GM12875 (cell line): ENCODE measurements at regions not wholly inside any gene's neighbourhood (a gene's known extent, or its start where the extent isn't known, plus 50 kb on each side); places are given as distances from the start of the nearest gene placed in this dataset.

ENCODE experiments used
- H3K4me3 ChIP-seq: one replicate; pipeline ENCODE4 v1.5.1; 2011; ENCODE audit warnings: low read depth, low read length, control low read depth
- TF ChIP-seq, protein P1 (sequence below): IDR thresholded peaks from 2 replicates; pipeline ENCODE4 v1.5.1; 2011; ENCODE audit warnings: low read depth, mild to moderate bottlenecking, control low read depth, inconsistent platforms, low read length, moderate library complexity, borderline replicate concordance; ENCODE audit not compliant: insufficient read depth

DNA sequence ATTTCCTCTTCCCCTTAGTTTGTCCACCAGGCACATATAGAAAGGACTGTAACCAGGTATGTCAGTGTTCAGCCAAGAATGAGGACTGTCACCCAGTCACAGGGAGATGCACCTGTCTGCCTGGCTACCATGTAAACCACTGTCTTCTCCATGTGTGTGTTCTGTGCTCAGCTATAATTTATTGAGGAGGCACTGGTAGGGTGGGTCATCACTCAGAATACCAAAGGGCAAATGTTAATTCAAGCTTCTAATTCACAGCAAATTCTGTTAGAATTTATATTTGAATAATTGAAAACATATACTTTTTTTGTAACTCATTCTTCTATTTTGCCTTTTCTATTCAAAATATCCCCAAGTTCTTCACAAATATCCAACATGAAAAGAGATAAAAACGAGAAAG, 780.4 kb downstream of the MECOM start:
- H3K4me3 ChIP-seq, result no peak overlapping the region
- TF ChIP-seq, protein P1, sequence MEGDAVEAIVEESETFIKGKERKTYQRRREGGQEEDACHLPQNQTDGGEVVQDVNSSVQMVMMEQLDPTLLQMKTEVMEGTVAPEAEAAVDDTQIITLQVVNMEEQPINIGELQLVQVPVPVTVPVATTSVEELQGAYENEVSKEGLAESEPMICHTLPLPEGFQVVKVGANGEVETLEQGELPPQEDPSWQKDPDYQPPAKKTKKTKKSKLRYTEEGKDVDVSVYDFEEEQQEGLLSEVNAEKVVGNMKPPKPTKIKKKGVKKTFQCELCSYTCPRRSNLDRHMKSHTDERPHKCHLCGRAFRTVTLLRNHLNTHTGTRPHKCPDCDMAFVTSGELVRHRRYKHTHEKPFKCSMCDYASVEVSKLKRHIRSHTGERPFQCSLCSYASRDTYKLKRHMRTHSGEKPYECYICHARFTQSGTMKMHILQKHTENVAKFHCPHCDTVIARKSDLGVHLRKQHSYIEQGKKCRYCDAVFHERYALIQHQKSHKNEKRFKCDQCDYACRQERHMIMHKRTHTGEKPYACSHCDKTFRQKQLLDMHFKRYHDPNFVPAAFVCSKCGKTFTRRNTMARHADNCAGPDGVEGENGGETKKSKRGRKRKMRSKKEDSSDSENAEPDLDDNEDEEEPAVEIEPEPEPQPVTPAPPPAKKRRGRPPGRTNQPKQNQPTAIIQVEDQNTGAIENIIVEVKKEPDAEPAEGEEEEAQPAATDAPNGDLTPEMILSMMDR, result no peak

DNA sequence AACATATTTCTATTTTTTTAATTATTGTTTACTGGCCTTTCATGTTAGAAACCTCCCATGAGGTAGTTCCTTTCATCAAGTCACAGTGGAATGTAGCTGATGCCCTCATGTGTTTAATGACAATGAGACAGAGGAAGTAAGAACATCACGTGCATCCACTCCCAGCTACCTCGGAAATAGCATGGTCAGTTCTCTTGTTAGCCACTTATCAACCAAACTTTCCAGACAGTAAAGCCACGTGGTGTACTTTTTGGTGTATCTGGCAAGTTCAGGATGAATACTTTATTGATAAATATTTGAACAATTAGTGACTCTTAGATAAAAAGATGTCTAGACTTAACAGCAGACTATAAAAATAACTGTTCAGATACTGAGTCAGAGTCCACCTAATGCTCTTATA, 781.7 kb downstream of the MECOM start:
- TF ChIP-seq, protein P1, result no peak
- no peak overlapping the region for H3K4me3 ChIP-seq

GRCh38 chr3:168878655-168879054, 782.9 kb upstream of the GOLIM4 start:
- no peak overlapping the region for H3K4me3 ChIP-seq
- TF ChIP-seq, protein P1, result no peak

DNA sequence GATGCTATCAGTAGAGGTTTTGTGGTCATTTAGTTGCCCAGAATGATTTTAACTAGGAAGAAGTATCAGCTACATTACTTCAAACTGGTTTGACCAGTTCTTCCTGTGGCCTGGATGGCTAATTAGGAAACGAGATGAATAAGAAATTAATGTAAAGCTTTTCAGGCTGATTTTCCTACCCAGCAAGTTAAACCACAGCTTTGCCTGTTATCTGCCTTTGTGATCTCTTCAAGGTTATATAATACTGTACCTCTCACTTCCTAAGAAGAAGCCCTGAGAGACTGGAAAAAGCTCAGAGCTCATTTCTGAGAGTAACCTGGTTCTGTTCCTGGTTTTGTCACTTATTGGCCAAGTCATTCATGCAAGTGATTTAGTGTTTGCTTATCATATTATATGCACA, 782.2 kb upstream of the GOLIM4 start:
- TF ChIP-seq, protein P1, result no peak
- H3K4me3 ChIP-seq, result no peak overlapping the region

DNA sequence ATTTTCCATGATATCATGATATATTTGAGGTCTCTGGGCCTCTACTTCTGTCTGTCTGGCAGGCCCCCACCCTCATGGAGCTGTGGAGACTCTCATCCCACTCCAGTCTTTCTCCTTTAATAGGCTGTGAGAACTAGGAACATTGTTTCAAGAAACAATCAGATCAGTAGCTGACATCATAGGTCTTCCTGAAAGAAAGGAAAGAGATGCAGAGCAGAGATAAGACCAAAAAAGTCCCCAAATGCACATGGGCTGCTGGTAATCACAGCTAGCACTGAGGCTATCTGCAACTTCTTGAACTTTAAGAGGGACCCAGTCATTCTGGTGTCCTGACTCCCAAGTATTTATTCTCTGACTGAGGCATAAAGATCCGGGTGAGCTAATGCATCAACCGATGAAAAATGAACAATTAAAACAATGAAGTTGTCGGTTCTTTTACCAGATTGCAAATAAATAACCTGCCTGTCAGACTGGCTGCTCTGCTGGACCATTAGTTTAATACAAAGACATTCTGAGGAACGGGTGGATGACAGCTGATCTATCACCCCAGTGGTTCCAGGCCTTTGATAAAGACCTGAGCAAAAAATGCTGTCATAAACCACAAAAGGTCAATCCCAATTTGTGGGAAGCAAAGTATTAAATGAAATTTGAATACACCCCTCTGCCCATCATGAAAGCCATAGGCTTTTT, 780.8 kb upstream of the GOLIM4 start:
- H3K4me3 ChIP-seq, result no peak overlapping the region
- TF ChIP-seq, protein P1, result no peak

DNA sequence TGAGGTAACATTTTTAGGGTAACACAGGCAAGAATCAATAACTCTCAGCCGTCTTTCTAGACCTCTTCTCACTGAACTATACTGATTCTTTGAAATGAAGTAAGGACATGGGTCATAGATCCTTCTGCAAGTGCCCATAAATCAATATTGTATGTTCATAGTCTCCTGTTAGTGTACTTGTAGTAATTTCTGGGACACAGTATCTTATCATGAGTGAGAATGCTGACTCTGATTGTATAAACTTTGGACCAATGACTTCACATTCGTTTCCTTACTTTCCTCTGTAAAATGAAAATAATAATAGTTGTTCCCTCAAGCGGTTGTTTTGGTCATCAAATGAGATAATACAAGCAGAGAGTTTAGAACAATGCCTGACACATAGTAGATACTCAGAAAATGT, 777.1 kb upstream of the GOLIM4 start:
- TF ChIP-seq, protein P1, result no peak
- H3K4me3 ChIP-seq, result no peak overlapping the region

GRCh38 chr3:168870892-168871291, 775.2 kb upstream of the GOLIM4 start:
- H3K4me3 ChIP-seq, result no peak overlapping the region
- TF ChIP-seq, protein P1, result no peak
